HG02759 (cell line): ENCODE measurements at regions not wholly inside any gene's neighbourhood (a gene's known extent, or its start where the extent isn't known, plus 50 kb on each side); places are given as distances from the start of the nearest gene placed in this dataset.

ENCODE experiments used
- ATAC-seq: cut with Tn5 transposase; IDR thresholded peaks from one replicate; pipeline ENCODE4 v1.9.1; 2021; ENCODE audit warnings: mild to moderate bottlenecking, moderate library complexity; ENCODE audit not compliant: unreplicated experiment

GRCh38 chr4:129345609-129346008 is 249.7 kb downstream of the C4orf33 start:
- no peak for ATAC-seq

DNA sequence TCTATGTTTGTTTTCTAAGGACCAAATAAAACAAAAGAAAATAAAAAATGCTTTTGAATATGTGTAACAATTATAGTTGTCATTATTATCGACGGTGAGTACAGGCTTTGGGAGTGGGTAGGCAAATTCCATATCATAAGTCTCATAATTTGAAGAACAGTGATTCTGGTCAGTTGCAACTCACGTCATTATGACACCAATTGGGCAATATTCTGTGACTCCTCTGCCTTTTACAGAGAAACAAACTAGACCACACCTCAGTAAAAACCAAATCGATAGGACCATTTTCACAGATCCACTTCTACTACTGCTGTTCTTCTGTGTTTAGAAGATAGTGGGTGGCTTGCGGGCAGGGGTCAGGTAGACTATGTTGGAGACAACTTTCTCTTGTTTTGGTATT is 250.1 kb downstream of the C4orf33 start:
- no peak for ATAC-seq

DNA sequence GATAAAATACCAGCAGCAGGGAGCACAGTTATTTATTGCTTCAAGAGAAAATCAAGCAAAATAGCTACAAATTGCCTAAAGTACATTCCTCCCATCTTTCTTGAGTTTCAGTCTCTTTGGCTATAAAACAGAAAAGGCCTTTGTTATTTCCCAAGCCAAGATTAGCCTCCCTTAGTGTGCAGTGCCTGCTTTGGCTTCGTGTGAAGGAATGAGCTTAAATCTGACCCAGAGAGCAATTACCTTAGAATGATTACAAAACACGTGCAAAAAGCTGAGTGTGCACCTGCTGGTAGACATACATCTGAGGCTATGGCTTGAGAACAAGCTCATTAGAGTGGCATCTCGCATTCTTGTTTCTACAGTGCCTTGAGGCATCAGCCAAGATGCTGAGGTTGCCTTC is 250.8 kb downstream of the C4orf33 start:
- ATAC-seq, result no peak

DNA sequence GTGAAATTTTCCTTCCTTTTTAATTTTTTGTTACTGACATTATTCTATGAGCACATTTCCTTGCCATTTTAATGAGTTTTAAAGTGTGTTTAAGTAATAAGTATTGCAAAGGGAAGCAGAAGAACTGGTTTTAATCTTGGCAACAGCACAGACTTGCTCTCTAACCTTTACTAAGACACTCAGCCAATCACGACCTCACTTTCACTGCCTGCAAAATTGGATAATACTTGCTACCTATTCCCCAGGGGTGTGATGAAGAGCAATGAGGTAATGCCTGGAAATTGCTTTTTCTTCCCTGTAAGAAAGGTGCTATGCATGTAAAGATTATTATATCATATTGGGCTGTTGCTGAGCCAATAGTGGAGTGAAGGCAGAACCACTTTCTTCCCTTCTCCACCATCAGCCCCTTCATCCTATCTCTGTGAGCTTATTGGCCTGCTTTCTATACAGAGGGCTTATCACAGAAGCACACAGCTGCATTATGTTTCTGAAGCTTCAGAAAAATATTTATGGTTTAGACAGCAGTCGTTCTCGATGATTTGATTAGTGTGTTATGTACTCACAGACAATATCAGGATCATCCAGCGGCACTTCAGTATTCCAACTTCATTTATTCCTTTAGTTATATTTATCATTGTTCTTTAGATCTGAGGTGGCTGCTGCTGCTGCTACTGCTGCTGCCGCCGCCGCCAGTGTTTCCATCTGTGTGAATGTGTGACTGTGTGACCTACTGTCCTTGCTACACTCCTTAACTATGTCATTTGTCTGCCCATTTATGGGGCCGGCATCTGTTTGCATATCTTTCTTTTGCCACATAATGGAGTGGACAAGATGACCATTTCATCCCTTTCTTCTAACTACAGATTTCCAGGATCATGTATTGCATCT is 255.1 kb downstream of the C4orf33 start:
- ATAC-seq, result no peak

DNA sequence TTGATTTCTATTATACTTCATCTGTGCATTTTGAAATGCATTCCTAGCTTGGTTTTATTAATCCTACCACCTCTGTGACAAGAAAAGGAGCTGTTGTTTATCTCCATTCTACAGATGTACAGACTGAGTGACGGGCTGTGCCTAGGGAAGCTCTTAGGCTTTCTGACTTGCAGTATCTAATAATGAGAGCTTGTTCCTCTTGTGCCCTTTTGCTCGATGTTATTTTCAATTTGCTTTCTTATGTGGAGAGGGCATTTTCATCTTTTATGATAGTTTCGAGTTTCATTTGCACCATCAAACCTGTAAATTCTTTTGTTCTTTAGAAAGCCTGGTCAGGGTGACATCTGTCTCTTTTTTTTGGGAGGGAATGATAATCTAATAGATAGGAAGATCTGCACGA is 256.5 kb downstream of the C4orf33 start:
- no peak for ATAC-seq

GRCh38 chr4:129353490-129353889 is 257.5 kb downstream of the C4orf33 start:
- no peak for ATAC-seq

DNA sequence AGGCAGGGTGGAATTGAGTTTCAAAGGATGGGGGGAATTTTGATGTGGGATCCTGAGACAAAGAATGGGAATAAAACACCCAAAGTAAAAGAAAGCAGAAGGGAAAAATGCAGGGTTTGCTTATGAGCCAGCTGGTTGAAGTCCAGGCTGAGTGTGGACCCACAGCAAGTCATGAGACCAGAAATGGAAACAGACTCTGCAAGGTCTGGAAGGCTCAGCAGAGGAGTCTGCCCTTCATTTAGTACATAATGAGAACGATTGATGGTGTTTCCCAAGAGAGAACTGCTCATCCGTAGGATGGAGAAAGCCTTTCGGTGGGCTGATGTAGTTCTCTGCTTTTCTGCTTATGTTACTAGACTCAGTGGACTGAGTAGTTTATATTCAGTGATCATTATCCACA is 259.1 kb downstream of the C4orf33 start:
- no peak for ATAC-seq

DNA sequence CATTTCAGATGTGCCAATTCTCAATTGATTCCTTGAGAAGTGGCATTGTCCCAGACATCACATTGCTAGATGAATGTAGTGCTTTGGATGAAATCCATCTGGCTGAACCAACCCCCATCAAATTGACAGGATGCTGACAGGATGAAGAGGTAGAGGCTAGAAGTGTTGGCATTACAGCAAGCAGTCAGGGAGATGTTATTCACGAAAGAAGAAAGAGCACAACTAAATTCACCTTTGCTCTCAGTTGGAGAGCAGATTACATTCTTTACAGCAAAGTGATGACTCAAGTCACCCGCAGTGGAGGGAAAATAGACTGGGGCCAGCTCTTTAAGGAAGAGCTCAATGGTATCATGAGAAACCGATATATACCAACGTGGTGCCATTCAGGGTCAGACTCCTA is 259.6 kb downstream of the C4orf33 start:
- no peak for ATAC-seq

- no peak for ATAC-seq
Measured at GRCh38 chr4:129358571-129358970, 262.6 kb downstream of the C4orf33 start.

- ATAC-seq, result no peak
Measured at GRCh38 chr4:129359461-129359860, 263.5 kb downstream of the C4orf33 start.

GRCh38 chr4:129362691-129363274 is 266.8 kb downstream of the C4orf33 start:
- peak; percentile 92 for ATAC-seq

- no peak for ATAC-seq
Measured at GRCh38 chr4:129364747-129365452, 268.9 kb downstream of the C4orf33 start.

DNA sequence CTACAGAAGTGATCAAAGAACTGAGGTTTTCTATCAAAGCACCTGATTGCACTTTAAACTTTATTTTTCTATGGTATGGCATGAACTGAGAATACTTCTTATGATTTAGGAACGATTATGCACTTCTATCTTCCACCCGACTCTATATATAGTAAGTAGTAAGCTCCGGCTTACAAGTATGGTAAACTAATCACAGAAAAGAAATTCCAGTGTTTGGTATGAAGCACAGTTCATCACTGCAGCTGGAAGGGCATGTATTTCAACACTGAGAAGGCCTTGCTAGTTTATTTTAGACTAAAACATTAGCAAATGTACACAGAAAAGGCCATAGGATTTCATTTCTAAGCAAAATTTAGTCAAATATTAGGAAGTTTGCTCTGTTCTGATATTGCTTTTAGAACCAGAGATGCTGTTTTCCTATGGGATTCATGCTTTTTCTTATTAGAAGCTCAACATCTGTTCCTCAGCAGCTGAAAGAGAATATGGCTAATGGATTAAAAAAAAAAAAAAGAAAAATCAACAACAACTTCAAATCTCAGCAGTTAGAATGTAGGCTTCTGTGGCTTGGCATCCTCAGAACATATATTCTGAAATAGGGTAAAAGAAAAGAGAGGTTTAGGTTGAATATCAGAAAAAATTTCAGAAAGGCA is 273.5 kb downstream of the C4orf33 start:
- ATAC-seq, result no peak

- ATAC-seq, result no peak
Measured at GRCh38 chr4:129371065-129371464, 275.1 kb downstream of the C4orf33 start.

DNA sequence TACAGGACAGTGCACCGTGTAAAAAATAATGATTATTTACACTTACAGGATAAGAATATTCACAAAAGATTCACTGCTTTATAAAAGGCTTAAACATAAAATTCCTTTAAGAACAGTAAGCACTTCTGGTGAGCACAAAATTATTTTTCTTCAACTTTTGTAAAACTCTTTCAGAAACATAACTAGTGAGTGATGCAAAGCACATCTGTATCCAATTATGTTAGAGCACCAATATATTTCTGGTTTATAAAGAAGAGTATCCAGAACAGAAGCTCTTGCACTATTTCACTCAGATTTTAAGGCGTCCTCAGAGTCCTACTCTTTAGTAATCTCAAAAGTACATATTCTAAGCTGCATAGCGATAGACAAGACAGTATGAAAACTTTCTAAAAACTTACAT is 276.0 kb downstream of the C4orf33 start:
- no peak for ATAC-seq

DNA sequence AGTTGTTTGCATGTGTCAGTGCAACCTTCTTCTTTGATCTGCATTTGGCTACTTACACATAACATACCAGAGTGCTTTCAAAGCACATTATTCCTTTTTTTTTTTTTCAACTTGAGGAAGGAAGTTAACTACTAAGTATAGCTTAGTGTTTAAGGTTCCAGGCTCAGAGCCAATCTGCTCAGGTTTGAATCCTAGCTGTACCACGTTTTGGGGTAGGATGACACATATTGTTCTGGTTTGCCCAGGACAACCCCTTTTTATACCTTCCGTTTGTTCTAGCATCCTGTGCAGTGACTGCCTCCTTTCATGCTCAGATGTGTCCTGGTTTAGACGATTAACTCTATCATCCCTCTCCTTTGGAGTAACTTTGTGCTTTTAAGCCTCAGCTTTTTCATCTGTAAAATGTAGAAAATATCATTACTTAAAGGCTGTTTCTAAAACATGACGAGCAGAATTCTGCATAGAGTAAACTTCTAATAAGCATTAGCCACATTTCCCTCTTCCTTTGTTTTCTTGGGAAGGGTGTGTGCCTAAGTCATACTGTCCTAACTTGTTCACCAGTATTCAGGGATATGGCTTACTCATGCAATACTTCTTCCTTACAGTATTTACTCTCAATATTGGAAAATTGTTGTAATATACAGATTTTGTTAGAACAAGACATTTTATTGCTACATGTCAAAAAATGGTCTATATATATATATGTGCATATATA is 281.3 kb downstream of the C4orf33 start:
- ATAC-seq, result no peak

DNA sequence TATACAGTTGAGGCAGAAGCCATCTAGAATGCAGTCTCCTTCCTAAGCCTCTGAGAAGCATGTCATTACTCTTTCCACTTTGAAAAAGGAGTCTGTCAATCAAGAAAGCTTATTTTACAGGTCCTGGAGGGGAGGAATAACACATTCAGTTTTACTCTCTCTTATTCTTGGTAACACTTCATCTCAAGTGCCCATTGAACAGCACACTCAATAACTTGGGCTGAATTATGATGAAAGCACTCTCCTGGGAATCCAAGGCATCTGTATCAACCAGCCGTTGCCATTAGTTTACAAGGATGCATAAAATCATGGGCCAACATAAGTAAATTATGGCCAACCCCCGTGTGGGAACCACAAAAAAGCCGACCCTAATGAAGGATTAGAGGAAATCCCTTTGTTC is 282.4 kb downstream of the C4orf33 start:
- no peak for ATAC-seq

DNA sequence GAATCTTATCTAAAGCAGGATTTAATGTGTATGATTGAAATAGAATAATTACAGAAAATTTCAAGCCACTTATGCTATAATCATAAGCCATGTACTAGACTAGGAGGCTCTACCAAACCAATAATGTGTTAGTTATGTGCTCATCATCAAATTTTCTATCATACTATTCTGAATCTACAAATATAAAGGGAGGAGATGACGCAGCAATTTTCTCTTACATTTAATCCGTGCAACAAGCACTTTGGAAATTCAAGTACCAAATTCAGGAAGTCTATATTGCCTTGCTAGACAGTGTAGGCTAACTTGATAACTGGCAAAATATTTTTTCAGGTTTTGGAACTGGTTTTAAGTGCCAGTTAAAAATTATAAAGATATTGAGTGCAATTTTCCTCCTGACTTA is 283.5 kb downstream of the C4orf33 start:
- no peak for ATAC-seq

- no peak for ATAC-seq
Measured at GRCh38 chr4:129384974-129385373, 289.0 kb downstream of the C4orf33 start.

DNA sequence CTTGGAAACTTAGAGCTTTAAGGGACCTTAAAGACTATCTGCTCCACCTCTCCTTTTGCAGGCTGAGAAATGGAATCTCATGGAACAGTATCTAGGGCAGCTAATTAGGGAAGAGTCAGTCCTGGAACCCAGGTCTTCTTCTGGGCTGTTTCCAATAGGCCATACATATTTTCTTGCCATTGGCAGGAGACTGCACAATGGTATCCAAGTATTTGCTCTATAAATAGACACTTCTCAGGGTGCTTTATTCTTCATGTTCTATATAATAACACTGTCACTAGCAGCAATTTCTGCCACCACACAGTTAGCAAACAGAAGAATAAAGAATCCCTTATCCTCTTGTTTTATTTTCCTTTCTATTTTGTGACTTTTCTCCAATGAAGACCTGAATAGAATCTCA is 291.7 kb downstream of the C4orf33 start:
- ATAC-seq, result no peak

GRCh38 chr4:129393976-129394375 is 298.0 kb downstream of the C4orf33 start:
- no peak for ATAC-seq
